ENCODE measurements at regions not wholly inside any gene's neighbourhood (a gene's known extent, or its start where the extent isn't known, plus 50 kb on each side); places are given as distances from the start of the nearest gene placed in this dataset.

DNA sequence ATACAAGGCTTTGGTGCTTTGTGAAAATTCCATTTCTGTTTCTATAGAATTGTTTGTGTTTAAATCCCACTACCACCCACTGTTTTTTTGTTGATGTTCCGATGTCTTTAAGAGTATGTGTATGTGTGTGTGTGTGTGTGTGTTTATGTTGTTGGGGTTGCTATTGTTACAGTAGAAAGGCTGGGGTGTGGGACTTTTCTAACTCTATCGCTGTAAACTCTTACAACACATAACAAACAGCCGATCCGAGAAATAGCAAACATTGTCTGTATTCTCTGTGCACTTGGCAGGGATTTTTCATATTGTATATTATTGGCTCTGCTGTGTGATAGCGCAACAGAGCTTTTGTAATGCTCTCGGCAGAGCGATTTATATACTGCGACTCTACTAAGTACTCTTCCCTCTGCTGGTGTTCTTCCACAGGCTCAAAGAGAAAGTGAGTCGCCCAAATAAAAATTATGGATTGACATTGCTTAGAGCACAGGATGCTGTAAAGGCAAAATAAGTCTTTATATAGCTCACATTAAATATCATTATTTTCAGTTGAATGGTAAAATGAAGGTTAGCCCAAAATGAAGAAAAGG lies 492.2 kb upstream of the ARRDC3 start:
- H3K27ac ChIP-seq: no peak overlapping the region
- H3K4me3 ChIP-seq: no peak overlapping the region
- DNase-seq (ENCODE audit: low spot score): no peak
- TF ChIP-seq, protein P1, sequence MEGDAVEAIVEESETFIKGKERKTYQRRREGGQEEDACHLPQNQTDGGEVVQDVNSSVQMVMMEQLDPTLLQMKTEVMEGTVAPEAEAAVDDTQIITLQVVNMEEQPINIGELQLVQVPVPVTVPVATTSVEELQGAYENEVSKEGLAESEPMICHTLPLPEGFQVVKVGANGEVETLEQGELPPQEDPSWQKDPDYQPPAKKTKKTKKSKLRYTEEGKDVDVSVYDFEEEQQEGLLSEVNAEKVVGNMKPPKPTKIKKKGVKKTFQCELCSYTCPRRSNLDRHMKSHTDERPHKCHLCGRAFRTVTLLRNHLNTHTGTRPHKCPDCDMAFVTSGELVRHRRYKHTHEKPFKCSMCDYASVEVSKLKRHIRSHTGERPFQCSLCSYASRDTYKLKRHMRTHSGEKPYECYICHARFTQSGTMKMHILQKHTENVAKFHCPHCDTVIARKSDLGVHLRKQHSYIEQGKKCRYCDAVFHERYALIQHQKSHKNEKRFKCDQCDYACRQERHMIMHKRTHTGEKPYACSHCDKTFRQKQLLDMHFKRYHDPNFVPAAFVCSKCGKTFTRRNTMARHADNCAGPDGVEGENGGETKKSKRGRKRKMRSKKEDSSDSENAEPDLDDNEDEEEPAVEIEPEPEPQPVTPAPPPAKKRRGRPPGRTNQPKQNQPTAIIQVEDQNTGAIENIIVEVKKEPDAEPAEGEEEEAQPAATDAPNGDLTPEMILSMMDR (IDR thresholded peaks at IDR 0.05): no peak

DNA sequence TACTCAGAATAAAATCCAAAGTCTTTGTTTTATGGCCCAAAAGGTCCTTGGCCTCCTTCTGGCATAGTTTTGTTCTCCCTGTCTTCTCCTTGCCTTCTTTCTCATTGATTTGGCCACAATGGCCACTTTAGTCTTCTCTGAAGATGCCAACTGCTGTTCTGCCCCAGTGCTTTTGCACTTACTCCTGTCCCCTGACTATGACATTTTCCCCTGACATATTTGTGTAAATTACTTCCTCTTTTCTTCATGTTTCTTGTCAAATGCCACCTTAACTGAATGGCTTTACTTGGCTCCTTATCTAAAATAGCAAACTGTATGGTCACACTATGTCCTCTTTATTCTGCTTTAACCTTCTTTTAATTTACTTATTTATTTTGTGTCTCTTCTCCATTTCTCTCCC lies 484.7 kb upstream of the ARRDC3 start:
- TF ChIP-seq, protein P1 (IDR thresholded peaks at IDR 0.05): no peak
- Histone ChIP-seq H3K27ac (no peak overlapping the region), H3K4me3 (no peak overlapping the region)
- DNase-seq (ENCODE audit: low spot score): no peak

DNA sequence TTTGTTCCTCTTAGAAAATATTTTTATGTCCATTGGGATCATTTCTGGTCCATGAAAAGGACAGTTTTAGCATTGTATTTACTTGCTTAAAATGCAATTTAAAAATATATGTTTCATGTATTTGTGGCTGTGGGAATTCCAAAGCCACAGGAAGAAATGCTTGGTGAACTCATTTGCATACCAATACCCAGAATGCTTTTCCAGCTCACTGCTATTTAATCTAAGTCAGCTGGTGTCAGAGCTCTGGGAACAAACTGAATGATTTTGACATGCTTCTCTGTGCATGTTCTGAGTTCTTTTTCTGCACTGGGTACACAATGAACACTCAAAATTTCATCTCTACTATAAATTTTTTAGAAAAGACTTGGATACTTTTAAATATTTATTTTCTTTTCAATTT lies 482.8 kb upstream of the ARRDC3 start:
- H3K4me3 ChIP-seq: no peak overlapping the region
- no peak for DNase-seq (ENCODE audit: low spot score)
- TF ChIP-seq, protein P1 (IDR thresholded peaks at IDR 0.05): no peak
- H3K27ac ChIP-seq: no peak overlapping the region

DNA sequence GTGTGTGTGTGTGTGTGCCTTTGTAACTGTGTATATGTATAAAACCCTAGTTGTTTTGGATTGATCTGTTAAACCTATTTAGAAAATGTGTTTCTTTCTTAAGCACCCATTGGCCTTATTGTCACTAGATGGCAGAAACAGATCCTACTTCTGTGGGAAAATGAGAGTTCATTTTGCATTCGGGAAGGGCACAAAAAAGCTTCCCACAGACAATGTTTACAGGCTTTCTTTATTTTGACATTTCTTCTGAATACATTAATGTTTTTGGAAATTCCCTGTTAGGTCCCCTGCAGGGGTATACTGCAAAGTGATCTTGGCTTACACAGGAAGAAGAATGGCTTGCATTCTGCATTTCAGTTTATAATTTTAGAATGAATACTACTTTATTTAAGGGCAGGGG lies 481.8 kb upstream of the ARRDC3 start:
- DNase-seq (ENCODE audit: low spot score): no peak
- Histone ChIP-seq H3K27ac (no peak overlapping the region), H3K4me3 (no peak overlapping the region)
- TF ChIP-seq, protein P1 (IDR thresholded peaks at IDR 0.05): no peak

DNA sequence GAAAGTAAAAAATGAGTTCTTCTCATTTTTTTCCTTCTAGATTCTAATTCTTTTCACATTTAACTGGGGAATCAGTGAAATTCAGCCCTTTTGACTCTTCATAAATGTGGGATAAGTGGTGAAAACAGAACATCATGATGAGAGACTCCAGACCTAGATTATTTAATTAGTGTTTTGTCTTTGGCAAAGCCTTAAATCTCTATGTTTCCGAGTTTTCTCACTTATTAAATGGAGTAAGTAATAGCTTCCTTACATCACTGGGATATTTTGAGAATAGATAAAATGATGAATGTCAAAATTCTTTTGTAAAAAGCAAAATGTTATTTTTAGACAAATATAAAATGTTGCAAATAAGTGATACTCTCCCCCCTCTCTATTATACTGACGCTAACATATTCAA lies 468.6 kb upstream of the ARRDC3 start:
- no peak for DNase-seq (ENCODE audit: low spot score)
- H3K4me3 ChIP-seq: no peak overlapping the region
- TF ChIP-seq, protein P1 (IDR thresholded peaks at IDR 0.05): no peak
- no peak overlapping the region for H3K27ac ChIP-seq

DNA sequence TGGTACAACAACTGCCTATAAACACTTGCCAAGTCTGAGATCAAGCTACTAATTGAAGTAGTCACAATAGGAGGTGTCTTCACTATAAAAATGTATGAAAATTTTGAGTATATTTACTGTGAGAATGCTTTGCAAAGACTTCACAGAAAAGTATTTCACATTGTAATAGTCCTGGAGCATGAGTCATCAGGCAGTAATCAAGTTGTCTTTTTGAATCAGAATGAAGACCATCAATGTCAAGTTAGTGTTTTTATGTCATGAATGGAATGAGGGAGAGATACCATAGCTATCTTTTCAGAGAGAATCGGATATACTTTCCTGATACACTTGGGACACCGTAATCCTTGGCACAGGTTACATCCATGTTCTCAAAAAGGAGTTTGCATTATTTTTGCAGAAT lies 466.9 kb upstream of the ARRDC3 start:
- no peak overlapping the region for H3K4me3 ChIP-seq
- TF ChIP-seq, protein P1 (IDR thresholded peaks at IDR 0.05): no peak
- DNase-seq (ENCODE audit: low spot score): no peak

DNA sequence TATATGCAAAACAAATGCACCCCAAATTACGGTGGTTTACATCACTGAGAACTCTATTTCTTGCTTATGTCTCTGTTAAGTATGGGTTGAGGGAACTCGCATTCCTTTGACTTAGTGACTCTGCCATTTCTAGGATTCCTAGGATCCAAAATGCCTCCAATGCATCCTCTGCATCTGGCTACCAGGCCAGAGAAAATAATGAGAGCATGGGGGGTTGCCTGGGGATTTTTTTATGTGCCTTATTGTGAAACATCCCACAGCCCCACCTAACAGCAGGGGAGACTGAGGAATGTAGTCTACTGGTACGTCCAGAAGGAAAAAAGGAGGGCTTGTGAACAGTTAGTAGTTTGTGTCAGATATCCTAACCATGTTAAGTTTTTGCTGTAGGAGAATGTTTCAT lies 466.0 kb upstream of the ARRDC3 start:
- Histone ChIP-seq H3K4me3 (no peak overlapping the region), H3K27ac (no peak overlapping the region)
- DNase-seq (ENCODE audit: low spot score): no peak
- TF ChIP-seq, protein P1 (IDR thresholded peaks at IDR 0.05): no peak

More for the DNA sequence above, 466.9 kb upstream of the ARRDC3 start:
- no peak overlapping the region for H3K27ac ChIP-seq
